ENCODE measurements at regions not wholly inside any gene's neighbourhood (a gene's known extent, or its start where the extent isn't known, plus 50 kb on each side); places are given as distances from the start of the nearest gene placed in this dataset.

- H3K36me3 ChIP-seq (ENCODE audit: control insufficient read depth in 2 of 2, extremely low read depth in 1 of 2, insufficient read depth in 2 of 2, low read length in 2 of 2): no peaks in the 10 kb centered on the region
- intact Hi-C loops (cut with micrococcal nuclease) (no loop called here), dilution Hi-C loops (cut with MboI; ENCODE audit: extremely low pct_ligation_motif_present, low sequenced_read_pairs) (no loop called here)
- ChIA-PET POLR2A (no interaction called here), CTCF (no interaction called here)
- no peaks in the 10 kb centered on the region for H3K79me2 ChIP-seq (ENCODE audit: control insufficient read depth, insufficient read depth, low read length)
- BruUV-seq (replicated peaks): no TSS peak
- TF ChIP-seq, protein P1, sequence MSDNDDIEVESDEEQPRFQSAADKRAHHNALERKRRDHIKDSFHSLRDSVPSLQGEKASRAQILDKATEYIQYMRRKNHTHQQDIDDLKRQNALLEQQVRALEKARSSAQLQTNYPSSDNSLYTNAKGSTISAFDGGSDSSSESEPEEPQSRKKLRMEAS (IDR thresholded peaks at IDR 0.05; ENCODE audit: insufficient read depth, insufficient read length): no peak
- FAIRE-seq (no peak), DNase-seq (ENCODE audit: low read depth, low spot score) (no peak)
- H3K4me3 ChIP-seq (replicated peaks in 1 of 3; ENCODE audit: insufficient read depth in 1 of 3, low read depth in 1 of 3, low read length in 3 of 3): no peak overlapping the region
- no peak overlapping the region for H2AFZ ChIP-seq (ENCODE audit: low read depth, low read length)
- no peaks in the 10 kb centered on the region for H3K9me3 ChIP-seq (replicated peaks; ENCODE audit: control insufficient read depth, insufficient read depth, low read length)
- H3K4me1 ChIP-seq (ENCODE audit: control insufficient read depth, extremely low read depth, insufficient read depth, low read length): no peaks in the 10 kb centered on the region
- H4K20me1 ChIP-seq (replicated peaks; ENCODE audit: control insufficient read depth, extremely low read depth, insufficient read depth, low read length): no peaks in the 10 kb centered on the region
- H3K27ac ChIP-seq (ENCODE audit: insufficient read depth, low read depth, low read length): no peak overlapping the region
- no peaks in the 10 kb centered on the region for H3K9me1 ChIP-seq (replicated peaks; ENCODE audit: control insufficient read depth, extremely low read depth, insufficient read depth, low read length)
- H3K4me2 ChIP-seq (ENCODE audit: insufficient read depth, low read length): no peak overlapping the region
- no peak overlapping the region for H3K9ac ChIP-seq (replicated peaks; ENCODE audit: extremely low read depth, insufficient read depth, low read length)
- H3K27me3 ChIP-seq (ENCODE audit: control insufficient read depth in 2 of 2, insufficient read depth in 2 of 2, low read length in 2 of 2): peaks cover 0 to 3% of the 10 kb centered on the region in 2 experiments
Observed at GRCh38 chr4:54543088-54543795, 114.5 kb upstream of the KIT start.

- Histone ChIP-seq H3K79me2 (ENCODE audit: control insufficient read depth, insufficient read depth, low read length) (no peaks in the 10 kb centered on the region), H4K20me1 (replicated peaks; ENCODE audit: control insufficient read depth, extremely low read depth, insufficient read depth, low read length) (no peaks in the 10 kb centered on the region), H2AFZ (ENCODE audit: low read depth, low read length) (no peak overlapping the region), H3K9ac (replicated peaks; ENCODE audit: extremely low read depth, insufficient read depth, low read length) (no peak overlapping the region), H3K4me2 (ENCODE audit: insufficient read depth, low read length) (no peak overlapping the region), H3K27me3 (ENCODE audit: control insufficient read depth in 2 of 2, insufficient read depth in 2 of 2, low read length in 2 of 2) (no peaks in the 10 kb centered on the region), H3K27ac (ENCODE audit: insufficient read depth, low read depth, low read length) (no peak overlapping the region), H3K9me1 (replicated peaks; ENCODE audit: control insufficient read depth, extremely low read depth, insufficient read depth, low read length) (no peaks in the 10 kb centered on the region), H3K36me3 (ENCODE audit: control insufficient read depth in 2 of 2, extremely low read depth in 1 of 2, insufficient read depth in 2 of 2, low read length in 2 of 2) (no peaks in the 10 kb centered on the region), H3K9me3 (replicated peaks; ENCODE audit: control insufficient read depth, insufficient read depth, low read length) (no peaks in the 10 kb centered on the region), H3K4me1 (ENCODE audit: control insufficient read depth, extremely low read depth, insufficient read depth, low read length) (no peaks in the 10 kb centered on the region), H3K4me3 (replicated peaks in 1 of 3; ENCODE audit: insufficient read depth in 1 of 3, low read depth in 1 of 3, low read length in 3 of 3) (no peak overlapping the region)
- DNase-seq (ENCODE audit: low read depth, low spot score): no peak
- intact Hi-C loops (cut with micrococcal nuclease): no loop called here
- POLR2A ChIA-PET: no interaction called here
- dilution Hi-C loops (cut with MboI; ENCODE audit: extremely low pct_ligation_motif_present, low sequenced_read_pairs): no loop called here
- TF ChIP-seq, protein P1 (IDR thresholded peaks at IDR 0.05; ENCODE audit: insufficient read depth, insufficient read length): no peak
- no peak for TF ChIP-seq FOS (IDR thresholded peaks at IDR 0.05; ENCODE audit: borderline replicate concordance, insufficient read depth, low read length)
- no peak for TF ChIP-seq JUN (IDR thresholded peaks at IDR 0.05; ENCODE audit: borderline replicate concordance, insufficient read depth, insufficient read length, low read depth)
- TF ChIP-seq MYC (IDR thresholded peaks at IDR 0.05; ENCODE audit: low read depth, low read length): no peak
- no peak for TF ChIP-seq CTCF (IDR thresholded peaks at IDR 0.05; ENCODE audit: extremely low read depth in 1 of 2, insufficient read depth in 1 of 2, low read depth in 1 of 2, low read length in 2 of 2)
- no peak for TF ChIP-seq GATA2 (IDR thresholded peaks at IDR 0.05; ENCODE audit: insufficient read depth, insufficient read length, low read depth, low read length)
- CTCF ChIA-PET: no interaction called here
- no peak for FAIRE-seq
- no TSS peak for BruUV-seq (replicated peaks)
Observed at GRCh38 chr4:54545663-54546424, 111.9 kb upstream of the KIT start.
